SJSA1 (cell line): ENCODE measurements at regions not wholly inside any gene's neighbourhood (a gene's known extent, or its start where the extent isn't known, plus 50 kb on each side); places are given as distances from the start of the nearest gene placed in this dataset.

Source experiments
- DNase-seq, 2 experiments: peaks; one replicate each; pipeline ENCODE4 v3.0.0-alpha.2; 2015 to 2020; ENCODE audit warnings: low spot score in 2 of 2, low read depth in 1 of 2
- H3K27ac ChIP-seq: fragments of 250-450 bp; sonication (Bioruptor Pico); 2 replicates; pipeline ENCODE4 v1.5.1; 2020; ENCODE audit warnings: mild to moderate bottlenecking, moderate library complexity
- H3K27me3 ChIP-seq: fragments of 250-450 bp; sonication (Bioruptor Pico); replicated peaks from 2 replicates; pipeline ENCODE4 v1.5.1; 2020; ENCODE audit warnings: mild to moderate bottlenecking, moderate library complexity
- H3K36me3 ChIP-seq: fragments of 250-450 bp; sonication (Bioruptor Pico); 2 replicates; pipeline ENCODE4 v1.5.1; 2020; ENCODE audit warnings: mild to moderate bottlenecking
- H3K4me1 ChIP-seq: fragments of 250-450 bp; sonication (Bioruptor Pico); replicated peaks from 2 replicates; pipeline ENCODE4 v1.6.1; 2021; ENCODE audit warnings: mild to moderate bottlenecking
- H3K4me3 ChIP-seq: fragments of 250-450 bp; sonication (Bioruptor Pico); 2 replicates; pipeline ENCODE4 v1.5.1; 2020; ENCODE audit warnings: mild to moderate bottlenecking
- H3K9me3 ChIP-seq: fragments of 250-450 bp; sonication (Bioruptor Pico); replicated peaks from 2 replicates; pipeline ENCODE4 v1.5.1; 2020; ENCODE audit warnings: mild to moderate bottlenecking

- Histone ChIP-seq H3K27ac (peak overlapping the region; percentile 64), H3K9me3 (no peaks in the 10 kb centered on the region), H3K36me3 (no peaks in the 10 kb centered on the region), H3K4me3 (no peak overlapping the region), H3K27me3 (no peaks in the 10 kb centered on the region), H3K4me1 (0 out of 2 replicates have a peak, but pooled peaks cover 6% of the 10 kb centered on the region)
- DNase-seq = peak in 1 of 2 experiments; percentile 21
These were observed 692.9 kb downstream of the ZPLD1 start for GRCh38 chr3:103127737-103128136.

GRCh38 chr3:103134023-103134724 lies 699.4 kb downstream of the ZPLD1 start:
- no peaks in the 10 kb centered on the region for H3K9me3 ChIP-seq
- no peaks in the 10 kb centered on the region for H3K4me1 ChIP-seq
- no peak overlapping the region for H3K27ac ChIP-seq
- no peak for DNase-seq
- no peaks in the 10 kb centered on the region for H3K27me3 ChIP-seq
- no peak overlapping the region for H3K4me3 ChIP-seq
- no peaks in the 10 kb centered on the region for H3K36me3 ChIP-seq

GRCh38 chr3:103136621-103137020 lies 701.8 kb downstream of the ZPLD1 start:
- no peak overlapping the region for H3K4me3 ChIP-seq
- no peaks in the 10 kb centered on the region for H3K4me1 ChIP-seq
- H3K36me3 ChIP-seq = no peaks in the 10 kb centered on the region
- DNase-seq = no peak
- H3K27me3 ChIP-seq = no peaks in the 10 kb centered on the region
- H3K9me3 ChIP-seq = no peaks in the 10 kb centered on the region
- H3K27ac ChIP-seq = no peak overlapping the region

- H3K36me3 ChIP-seq = no peaks in the 10 kb centered on the region
- no peaks in the 10 kb centered on the region for H3K4me1 ChIP-seq
- H3K9me3 ChIP-seq = no peaks in the 10 kb centered on the region
- H3K27me3 ChIP-seq = no peaks in the 10 kb centered on the region
- no peak overlapping the region for H3K27ac ChIP-seq
- H3K4me3 ChIP-seq = no peak overlapping the region
- DNase-seq = no peak
These were observed 703.0 kb downstream of the ZPLD1 start for GRCh38 chr3:103137830-103138229.

GRCh38 chr3:103158183-103158582 lies 723.4 kb downstream of the ZPLD1 start:
- no peaks in the 10 kb centered on the region for H3K27me3 ChIP-seq
- no peak overlapping the region for H3K4me3 ChIP-seq
- no peak overlapping the region for H3K27ac ChIP-seq
- DNase-seq = no peak
- H3K9me3 ChIP-seq = no peaks in the 10 kb centered on the region
- H3K36me3 ChIP-seq = no peaks in the 10 kb centered on the region
- no peaks in the 10 kb centered on the region for H3K4me1 ChIP-seq

GRCh38 chr3:103166890-103167289 lies 732.1 kb downstream of the ZPLD1 start:
- DNase-seq = no peak
- H3K4me1 ChIP-seq = no peaks in the 10 kb centered on the region

GRCh38 chr3:103167850-103168249 lies 733.0 kb downstream of the ZPLD1 start:
- Histone ChIP-seq H3K36me3 (no peaks in the 10 kb centered on the region), H3K4me3 (no peak overlapping the region), H3K27me3 (no peaks in the 10 kb centered on the region)

More at GRCh38 chr3:103166890-103167289, 732.1 kb downstream of the ZPLD1 start:
- Histone ChIP-seq H3K4me3 (no peak overlapping the region), H3K9me3 (no peaks in the 10 kb centered on the region), H3K36me3 (no peaks in the 10 kb centered on the region), H3K27me3 (no peaks in the 10 kb centered on the region), H3K27ac (no peak overlapping the region)

GRCh38 chr3:103169289-103169688 lies 734.5 kb downstream of the ZPLD1 start:
- Histone ChIP-seq H3K9me3 (no peaks in the 10 kb centered on the region), H3K36me3 (no peaks in the 10 kb centered on the region), H3K4me3 (no peak overlapping the region), H3K27me3 (no peaks in the 10 kb centered on the region), H3K27ac (no peak overlapping the region), H3K4me1 (no peaks in the 10 kb centered on the region)
- DNase-seq = no peak

More at GRCh38 chr3:103167850-103168249, 733.0 kb downstream of the ZPLD1 start:
- H3K27ac ChIP-seq = no peak overlapping the region
- DNase-seq = no peak
- no peaks in the 10 kb centered on the region for H3K4me1 ChIP-seq
- no peaks in the 10 kb centered on the region for H3K9me3 ChIP-seq

- Histone ChIP-seq H3K36me3 (no peaks in the 10 kb centered on the region), H3K4me1 (no peaks in the 10 kb centered on the region), H3K4me3 (no peak overlapping the region), H3K27ac (no peak overlapping the region), H3K9me3 (no peaks in the 10 kb centered on the region), H3K27me3 (no peaks in the 10 kb centered on the region)
- no peak for DNase-seq
These were observed 735.8 kb downstream of the ZPLD1 start for GRCh38 chr3:103170651-103171050.

- Histone ChIP-seq H3K4me3 (no peak overlapping the region), H3K36me3 (no peaks in the 10 kb centered on the region), H3K27me3 (no peaks in the 10 kb centered on the region), H3K27ac (no peak overlapping the region), H3K9me3 (no peaks in the 10 kb centered on the region), H3K4me1 (no peaks in the 10 kb centered on the region)
- no peak for DNase-seq
These were observed 739.1 kb downstream of the ZPLD1 start for GRCh38 chr3:103173940-103174339.

GRCh38 chr3:103181160-103181559 lies 746.3 kb downstream of the ZPLD1 start:
- Histone ChIP-seq H3K9me3 (no peaks in the 10 kb centered on the region), H3K27me3 (no peaks in the 10 kb centered on the region), H3K36me3 (no peaks in the 10 kb centered on the region), H3K4me1 (no peaks in the 10 kb centered on the region), H3K27ac (no peak overlapping the region), H3K4me3 (no peak overlapping the region)
- DNase-seq = no peak

GRCh38 chr3:103184772-103185171 lies 750.0 kb downstream of the ZPLD1 start:
- no peaks in the 10 kb centered on the region for H3K9me3 ChIP-seq
- no peak for DNase-seq
- H3K27me3 ChIP-seq = no peaks in the 10 kb centered on the region
- no peaks in the 10 kb centered on the region for H3K36me3 ChIP-seq
- H3K27ac ChIP-seq = no peak overlapping the region
- no peak overlapping the region for H3K4me3 ChIP-seq
- H3K4me1 ChIP-seq = no peaks in the 10 kb centered on the region

GRCh38 chr3:103189941-103190340 lies 755.1 kb downstream of the ZPLD1 start:
- Histone ChIP-seq H3K36me3 (no peaks in the 10 kb centered on the region), H3K4me3 (no peak overlapping the region), H3K9me3 (no peaks in the 10 kb centered on the region), H3K27ac (no peak overlapping the region), H3K27me3 (no peaks in the 10 kb centered on the region), H3K4me1 (no peaks in the 10 kb centered on the region)
- no peak for DNase-seq

- H3K36me3 ChIP-seq = no peaks in the 10 kb centered on the region
- no peak overlapping the region for H3K4me3 ChIP-seq
- no peaks in the 10 kb centered on the region for H3K4me1 ChIP-seq
- no peak overlapping the region for H3K27ac ChIP-seq
- no peak for DNase-seq
- no peaks in the 10 kb centered on the region for H3K9me3 ChIP-seq
- no peaks in the 10 kb centered on the region for H3K27me3 ChIP-seq
These were observed 760.4 kb downstream of the ZPLD1 start for GRCh38 chr3:103195216-103195615.

GRCh38 chr3:103203441-103203840 lies 768.6 kb downstream of the ZPLD1 start:
- DNase-seq = no peak
- Histone ChIP-seq H3K9me3 (no peaks in the 10 kb centered on the region), H3K4me3 (no peak overlapping the region), H3K27ac (no peak overlapping the region), H3K36me3 (no peaks in the 10 kb centered on the region), H3K4me1 (no peaks in the 10 kb centered on the region), H3K27me3 (no peaks in the 10 kb centered on the region)
